Endothelial cell of umbilical vein (primary cell): ENCODE measurements at regions not wholly inside any gene's neighbourhood (a gene's known extent, or its start where the extent isn't known, plus 50 kb on each side); places are given as distances from the start of the nearest gene placed in this dataset.

ENCODE experiments used
- EZH2 ChIP-seq: IDR thresholded peaks from 2 replicates; pipeline ENCODE4 v1.6.1; 2012; ENCODE audit warnings: borderline replicate concordance, low read depth, mild to moderate bottlenecking, moderate library complexity, low read length, inconsistent platforms; ENCODE audit not compliant: severe bottlenecking
- FOS ChIP-seq: IDR thresholded peaks from 2 replicates; pipeline ENCODE4 v1.6.1; 2011; ENCODE audit warnings: mild to moderate bottlenecking, low read length, moderate library complexity, borderline replicate concordance; ENCODE audit not compliant: insufficient read depth
- JUN ChIP-seq: IDR thresholded peaks from 2 replicates; pipeline ENCODE4 v1.6.1; 2011; ENCODE audit warnings: borderline replicate concordance, low read depth; ENCODE audit not compliant: insufficient read length, insufficient read depth
- POLR2A ChIP-seq: IDR thresholded peaks from 2 replicates; pipeline ENCODE4 v1.6.1; 2012; ENCODE audit warnings: low read depth, mild to moderate bottlenecking, control low read depth, low read length
- POLR2AphosphoS5 ChIP-seq: IDR thresholded peaks from 2 replicates; pipeline ENCODE4 v1.6.1; 2012; ENCODE audit warnings: low read depth, mild to moderate bottlenecking, control low read depth, low read length, moderate library complexity; ENCODE audit not compliant: insufficient read depth
- TF ChIP-seq, protein P1 (sequence below), 2 donors: IDR thresholded peaks; 1 replicate in 1 of 2; 2 replicates in 1 of 2; pipeline ENCODE4 v1.5.1; 2011; ENCODE audit warnings: low read length in 2 of 2, mild to moderate bottlenecking in 2 of 2, moderate library complexity in 2 of 2, control low read depth in 1 of 2, inconsistent platforms in 1 of 2, low read depth in 1 of 2; ENCODE audit not compliant: insufficient read depth in 1 of 2; ENCODE audit errors: extremely low read depth in 1 of 2
- TF ChIP-seq, protein P2 (sequence below): IDR thresholded peaks from 2 replicates; pipeline ENCODE4 v1.6.1; 2011; ENCODE audit not compliant: insufficient read depth, insufficient read length

DNA sequence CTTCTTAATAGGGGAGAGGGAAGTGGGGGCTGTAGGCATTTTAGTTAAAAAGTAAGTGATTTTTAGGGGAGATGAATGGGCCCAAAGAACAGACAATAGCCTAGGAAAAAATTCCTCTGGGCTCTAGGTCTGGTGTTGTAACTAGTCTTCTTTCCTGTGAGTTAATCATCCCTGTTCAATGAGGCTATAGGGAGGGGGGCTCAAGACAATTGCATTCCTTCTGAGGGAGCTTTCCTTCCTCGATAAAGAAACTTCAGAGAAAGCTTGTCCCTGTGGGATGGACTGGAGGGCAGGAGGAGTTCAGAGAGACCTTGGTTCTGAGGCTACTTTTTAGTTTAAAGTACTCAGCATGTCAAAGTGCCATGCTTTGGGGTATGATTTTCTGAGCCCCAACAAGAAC, 127.2 kb downstream of the BBS10 start:
- TF ChIP-seq EZH2, result no peak
- TF ChIP-seq, protein P1, sequence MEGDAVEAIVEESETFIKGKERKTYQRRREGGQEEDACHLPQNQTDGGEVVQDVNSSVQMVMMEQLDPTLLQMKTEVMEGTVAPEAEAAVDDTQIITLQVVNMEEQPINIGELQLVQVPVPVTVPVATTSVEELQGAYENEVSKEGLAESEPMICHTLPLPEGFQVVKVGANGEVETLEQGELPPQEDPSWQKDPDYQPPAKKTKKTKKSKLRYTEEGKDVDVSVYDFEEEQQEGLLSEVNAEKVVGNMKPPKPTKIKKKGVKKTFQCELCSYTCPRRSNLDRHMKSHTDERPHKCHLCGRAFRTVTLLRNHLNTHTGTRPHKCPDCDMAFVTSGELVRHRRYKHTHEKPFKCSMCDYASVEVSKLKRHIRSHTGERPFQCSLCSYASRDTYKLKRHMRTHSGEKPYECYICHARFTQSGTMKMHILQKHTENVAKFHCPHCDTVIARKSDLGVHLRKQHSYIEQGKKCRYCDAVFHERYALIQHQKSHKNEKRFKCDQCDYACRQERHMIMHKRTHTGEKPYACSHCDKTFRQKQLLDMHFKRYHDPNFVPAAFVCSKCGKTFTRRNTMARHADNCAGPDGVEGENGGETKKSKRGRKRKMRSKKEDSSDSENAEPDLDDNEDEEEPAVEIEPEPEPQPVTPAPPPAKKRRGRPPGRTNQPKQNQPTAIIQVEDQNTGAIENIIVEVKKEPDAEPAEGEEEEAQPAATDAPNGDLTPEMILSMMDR (IDR thresholded peaks at IDR 0.05; ENCODE audit: extremely low read depth in 1 of 2, insufficient read depth in 1 of 2, low read depth in 1 of 2, low read length in 2 of 2), result no peak
- TF ChIP-seq, protein P2, sequence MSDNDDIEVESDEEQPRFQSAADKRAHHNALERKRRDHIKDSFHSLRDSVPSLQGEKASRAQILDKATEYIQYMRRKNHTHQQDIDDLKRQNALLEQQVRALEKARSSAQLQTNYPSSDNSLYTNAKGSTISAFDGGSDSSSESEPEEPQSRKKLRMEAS, result no peak
- no peak for TF ChIP-seq POLR2A
- TF ChIP-seq POLR2AphosphoS5, result no peak
- TF ChIP-seq FOS, result no peak
- no peak for TF ChIP-seq JUN
